Activated CD4-positive, alpha-beta memory T cell treated with anti-CD3 and anti-CD28 coated beads, Interleukin-2, amount 10 ng/mL, durations not matched to agents 7 days and 5 days (primary cell): ENCODE measurements at regions not wholly inside any gene's neighbourhood (a gene's known extent, or its start where the extent isn't known, plus 50 kb on each side); places are given as distances from the start of the nearest gene placed in this dataset.
"Not testable (repeated sequence)": the region's sequence is repeated elsewhere in the genome, so short reads cannot be mapped to it uniquely, and the experiment has no call there.

Source experiments
- CTCF ChIA-PET: fragments of 350-600 bp; sonication (Branson Sonifier 250); formaldehyde crosslinking; loops from one replicate; lab custom pipeline; 2021; ENCODE audit warnings: antibody characterized with exemption, inconsistent platforms; lab: Charles Lee
- POLR2A ChIA-PET: fragments of 350-600 bp; sonication (Branson Sonifier 250); formaldehyde crosslinking; loops from one replicate; lab custom pipeline; 2021; ENCODE audit warnings: antibody characterized with exemption; lab: Charles Lee
- DNase-seq: peaks from one replicate; pipeline ENCODE4 v3.0.0-alpha.2; 2020
- H3K27ac Mint-ChIP-seq: one replicate; pipeline ENCODE4 v1.8.0; 2021; ENCODE audit warnings: mild to moderate bottlenecking, mixed read lengths
- H3K27me3 Mint-ChIP-seq: one replicate; pipeline ENCODE4 v1.8.0; 2021; ENCODE audit warnings: mixed read lengths
- H3K36me3 Mint-ChIP-seq: one replicate; pipeline ENCODE4 v1.8.0; 2021; ENCODE audit warnings: low read depth, mixed read lengths
- H3K4me1 Mint-ChIP-seq: one replicate; pipeline ENCODE4 v1.8.0; 2021; ENCODE audit warnings: mixed read lengths
- H3K4me3 Mint-ChIP-seq: one replicate; pipeline ENCODE4 v1.8.0; 2021; ENCODE audit warnings: mild to moderate bottlenecking, mixed read lengths
- H3K9me3 Mint-ChIP-seq: one replicate; pipeline ENCODE4 v1.8.0; 2021; ENCODE audit warnings: mixed read lengths

- no peak for DNase-seq
- ChIA-PET CTCF (interaction anchor here (0.8 kb wide), 1 partner anchor 509 kb away, joined by 3 read pairs; no protein-coding TSS in a partner anchor), POLR2A (no interaction called here)
- Mint-ChIP-seq H3K27me3 (no peaks in the 10 kb centered on the region), H3K4me3 (no peak overlapping the region), H3K36me3 (no peaks in the 10 kb centered on the region), H3K27ac (no peak overlapping the region), H3K9me3 (no peaks in the 10 kb centered on the region), H3K4me1 (no peaks in the 10 kb centered on the region)
Observed at GRCh38 chr11:42772886-42773285, 538.9 kb upstream of the API5 start.

DNA sequence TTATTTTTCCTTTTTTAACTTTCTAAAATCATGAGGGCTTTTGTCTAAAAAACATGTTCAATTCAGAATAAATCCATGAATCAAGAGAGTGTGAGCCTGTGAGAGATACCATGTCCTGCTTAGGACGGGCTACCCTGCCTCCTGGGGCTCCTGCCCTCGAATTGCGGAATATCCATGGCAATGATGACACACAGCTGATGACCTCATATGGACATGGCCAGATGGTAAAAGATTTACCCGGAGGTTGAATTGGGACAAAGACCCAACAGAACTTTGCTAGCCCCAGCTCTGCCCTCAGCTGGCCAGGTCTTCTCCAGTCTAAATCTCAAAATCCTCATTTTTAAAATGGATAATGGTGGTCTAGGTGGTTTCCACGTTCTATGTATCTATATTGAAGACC, 538.1 kb upstream of the API5 start:
- no peaks in the 10 kb centered on the region for H3K27me3 Mint-ChIP-seq
- CTCF ChIA-PET: no interaction called here
- POLR2A ChIA-PET: no interaction called here
- no peak for DNase-seq
- H3K4me1 Mint-ChIP-seq: no peaks in the 10 kb centered on the region
- no peaks in the 10 kb centered on the region for H3K36me3 Mint-ChIP-seq
- H3K4me3 Mint-ChIP-seq: no peak overlapping the region
- H3K27ac Mint-ChIP-seq: no peak overlapping the region
- H3K9me3 Mint-ChIP-seq: no peaks in the 10 kb centered on the region

GRCh38 chr11:42774567-42774966, 537.2 kb upstream of the API5 start:
- CTCF ChIA-PET: no interaction called here
- H3K36me3 Mint-ChIP-seq: no peaks in the 10 kb centered on the region
- H3K4me3 Mint-ChIP-seq: no peak overlapping the region

GRCh38 chr11:42777776-42778175, 534.0 kb upstream of the API5 start:
- no peak for DNase-seq
- no peaks in the 10 kb centered on the region for H3K9me3 Mint-ChIP-seq
- ChIA-PET CTCF (interaction anchor here (0.5 kb wide), 1 partner anchor 907 kb away, joined by 4 read pairs; no protein-coding TSS in a partner anchor), POLR2A (no interaction called here)
- no peaks in the 10 kb centered on the region for H3K36me3 Mint-ChIP-seq
- H3K27me3 Mint-ChIP-seq: no peaks in the 10 kb centered on the region
- no peak overlapping the region for H3K4me3 Mint-ChIP-seq
- H3K4me1 Mint-ChIP-seq: no peaks in the 10 kb centered on the region
- no peak overlapping the region for H3K27ac Mint-ChIP-seq

More at GRCh38 chr11:42774567-42774966, 537.2 kb upstream of the API5 start:
- no peak for DNase-seq
- Mint-ChIP-seq H3K9me3 (no peaks in the 10 kb centered on the region), H3K27ac (no peak overlapping the region), H3K4me1 (no peaks in the 10 kb centered on the region), H3K27me3 (no peaks in the 10 kb centered on the region)
- POLR2A ChIA-PET: no interaction called here

DNA sequence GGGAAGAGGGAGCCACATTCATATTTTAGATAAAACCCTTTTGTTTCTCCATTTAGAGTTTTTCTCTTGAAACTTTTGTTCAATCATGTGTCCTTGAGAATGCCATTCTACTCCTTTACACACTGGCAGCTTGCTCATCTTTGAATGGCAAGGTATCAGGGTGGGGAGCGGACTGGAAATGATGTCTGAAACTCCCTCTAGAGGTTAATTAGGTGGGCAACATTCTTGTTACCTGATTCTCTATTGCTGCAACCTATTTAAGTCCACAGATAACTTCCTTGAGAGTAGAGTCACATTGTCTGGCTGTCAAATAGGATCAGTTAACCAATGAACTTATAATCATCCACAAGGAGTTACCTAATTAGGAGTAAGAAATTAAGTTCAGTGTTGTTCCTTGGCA, 533.6 kb upstream of the API5 start:
- Mint-ChIP-seq H3K27ac (no peak overlapping the region), H3K4me1 (no peaks in the 10 kb centered on the region), H3K9me3 (no peaks in the 10 kb centered on the region), H3K36me3 (no peaks in the 10 kb centered on the region), H3K27me3 (no peaks in the 10 kb centered on the region), H3K4me3 (no peak overlapping the region)
- CTCF ChIA-PET: no interaction called here
- POLR2A ChIA-PET: no interaction called here
- no peak for DNase-seq

- DNase-seq: no peak
- ChIA-PET POLR2A (no interaction called here), CTCF (no interaction called here)
- Mint-ChIP-seq H3K4me1 (no peaks in the 10 kb centered on the region), H3K4me3 (no peak overlapping the region), H3K27ac (no peak overlapping the region), H3K9me3 (no peaks in the 10 kb centered on the region), H3K36me3 (no peaks in the 10 kb centered on the region), H3K27me3 (no peaks in the 10 kb centered on the region)
Observed at GRCh38 chr11:42779555-42779954, 532.2 kb upstream of the API5 start.

GRCh38 chr11:42786981-42787380, 524.8 kb upstream of the API5 start:
- Mint-ChIP-seq H3K4me1 (no peaks in the 10 kb centered on the region), H3K27me3 (no peaks in the 10 kb centered on the region), H3K9me3 (peaks cover 2% of the 10 kb centered on the region), H3K36me3 (no peaks in the 10 kb centered on the region), H3K4me3 (no peak overlapping the region), H3K27ac (no peak overlapping the region)
- no peak for DNase-seq
- POLR2A ChIA-PET: no interaction called here
- CTCF ChIA-PET: no interaction called here

GRCh38 chr11:42795483-42795882, 516.3 kb upstream of the API5 start:
- DNase-seq, POLR2A ChIA-PET, H3K27me3 Mint-ChIP-seq, H3K27ac Mint-ChIP-seq, H3K9me3 Mint-ChIP-seq, CTCF ChIA-PET, H3K4me3 Mint-ChIP-seq, H3K36me3 Mint-ChIP-seq, H3K4me1 Mint-ChIP-seq: not testable (repeated sequence)

DNA sequence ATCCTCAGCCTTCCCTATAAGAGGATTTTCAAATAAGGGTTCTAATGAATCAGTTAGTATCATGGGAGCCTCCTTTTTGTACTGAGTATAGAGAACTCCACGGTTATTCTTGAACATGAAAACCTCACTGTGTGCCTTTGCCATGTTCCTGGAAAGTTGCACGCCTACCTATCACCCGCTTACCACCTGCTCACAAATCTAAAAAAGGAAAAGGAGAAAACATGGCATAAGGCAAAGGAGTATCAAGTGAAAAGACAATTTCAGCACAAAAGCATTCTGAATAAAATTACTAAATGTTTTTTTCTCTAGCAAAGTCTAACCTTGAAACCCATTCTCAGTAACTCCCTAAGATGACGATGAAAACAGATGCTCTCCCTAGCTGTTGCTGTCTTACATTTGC, 511.8 kb upstream of the API5 start:
- ChIA-PET CTCF (no interaction called here), POLR2A (no interaction called here)
- H3K36me3 Mint-ChIP-seq: no peaks in the 10 kb centered on the region
- H3K27me3 Mint-ChIP-seq: no peaks in the 10 kb centered on the region
- no peak overlapping the region for H3K27ac Mint-ChIP-seq
- no peaks in the 10 kb centered on the region for H3K4me1 Mint-ChIP-seq
- H3K4me3 Mint-ChIP-seq: no peak overlapping the region
- DNase-seq: no peak
- H3K9me3 Mint-ChIP-seq: no peaks in the 10 kb centered on the region

DNA sequence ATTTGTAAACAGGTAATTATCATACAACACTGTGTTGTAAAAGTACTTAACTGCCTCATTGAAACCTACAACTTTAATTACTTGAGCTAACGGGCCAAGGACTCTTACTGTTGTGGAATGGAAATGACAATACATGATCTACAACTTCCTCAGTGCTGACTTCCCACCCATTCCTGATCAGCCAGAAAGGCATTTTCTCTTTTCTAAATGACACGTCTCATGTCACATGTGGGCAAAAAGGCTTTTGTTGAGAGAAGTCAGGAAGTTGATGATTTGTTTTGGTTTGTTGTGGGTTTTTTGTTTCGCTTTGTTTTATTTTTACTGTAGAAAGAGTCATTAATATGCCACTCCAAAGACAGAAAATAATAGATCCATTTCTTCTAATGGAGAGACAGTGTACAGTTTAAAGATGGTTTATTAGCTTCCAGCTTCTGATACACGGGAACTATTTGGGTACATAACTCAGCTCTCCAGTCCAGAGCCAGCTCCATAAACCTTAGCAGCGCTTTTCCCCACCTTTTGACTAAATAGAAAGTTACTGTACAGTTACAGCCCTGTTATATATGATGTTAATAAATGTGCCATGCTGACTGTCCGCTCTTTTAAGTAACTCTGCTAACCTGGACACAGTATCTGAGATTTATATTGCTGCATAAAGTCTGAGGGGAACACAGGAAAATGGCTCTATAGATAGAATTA, 509.4 kb upstream of the API5 start:
- DNase-seq: no peak
- POLR2A ChIA-PET: no interaction called here
- Mint-ChIP-seq H3K27me3 (no peaks in the 10 kb centered on the region), H3K9me3 (peaks cover 3% of the 10 kb centered on the region), H3K4me1 (no peaks in the 10 kb centered on the region), H3K36me3 (no peaks in the 10 kb centered on the region), H3K4me3 (no peak overlapping the region), H3K27ac (no peak overlapping the region)
- CTCF ChIA-PET: no interaction called here

DNA sequence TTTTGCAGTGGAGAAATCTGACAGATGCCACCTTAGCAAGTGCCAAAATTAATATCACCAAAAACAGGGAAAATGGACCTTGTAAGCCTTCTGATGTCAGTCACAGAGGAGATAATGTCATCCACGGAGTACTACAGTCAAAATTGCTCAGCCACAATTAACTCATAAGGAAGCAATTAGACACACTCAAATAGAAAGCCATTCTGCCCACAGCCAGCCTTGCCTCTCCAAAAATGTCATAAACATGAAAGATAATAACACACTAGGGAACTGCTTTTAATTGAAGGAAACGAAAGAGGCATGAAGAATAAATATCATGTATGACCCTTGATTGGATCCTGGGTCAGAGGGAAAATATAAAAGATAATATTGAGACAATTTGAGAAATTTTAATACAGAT, 505.6 kb upstream of the API5 start:
- Mint-ChIP-seq H3K9me3 (peaks cover 13% of the 10 kb centered on the region), H3K27ac (no peak overlapping the region), H3K4me1 (no peaks in the 10 kb centered on the region), H3K36me3 (no peaks in the 10 kb centered on the region), H3K27me3 (no peaks in the 10 kb centered on the region), H3K4me3 (no peak overlapping the region)
- ChIA-PET POLR2A (no interaction called here), CTCF (no interaction called here)
- DNase-seq: no peak

- Mint-ChIP-seq H3K36me3 (no peaks in the 10 kb centered on the region), H3K27me3 (no peaks in the 10 kb centered on the region), H3K4me1 (no peaks in the 10 kb centered on the region), H3K9me3 (peaks cover 12% of the 10 kb centered on the region), H3K4me3 (no peak overlapping the region), H3K27ac (no peak overlapping the region)
- ChIA-PET CTCF (no interaction called here), POLR2A (no interaction called here)
- no peak for DNase-seq
Observed at GRCh38 chr11:42812361-42812760, 499.4 kb upstream of the API5 start.

- H3K4me3 Mint-ChIP-seq: no peak overlapping the region
- H3K27me3 Mint-ChIP-seq: no peaks in the 10 kb centered on the region
- no peaks in the 10 kb centered on the region for H3K4me1 Mint-ChIP-seq
- CTCF ChIA-PET: no interaction called here
- H3K36me3 Mint-ChIP-seq: no peaks in the 10 kb centered on the region
- no peak overlapping the region for H3K27ac Mint-ChIP-seq
- POLR2A ChIA-PET: no interaction called here
- no peak for DNase-seq
- peaks cover 12% of the 10 kb centered on the region for H3K9me3 Mint-ChIP-seq
Observed at GRCh38 chr11:42812960-42813359, 498.8 kb upstream of the API5 start.

GRCh38 chr11:42816471-42816870, 495.3 kb upstream of the API5 start:
- ChIA-PET POLR2A (no interaction called here), CTCF (no interaction called here)
- DNase-seq: no peak
- Mint-ChIP-seq H3K36me3 (no peaks in the 10 kb centered on the region), H3K4me3 (no peak overlapping the region), H3K9me3 (peaks cover 3% of the 10 kb centered on the region), H3K27ac (no peak overlapping the region), H3K4me1 (no peaks in the 10 kb centered on the region), H3K27me3 (no peaks in the 10 kb centered on the region)
